Ovary (tissue), 3 donors: ENCODE measurements at regions not wholly inside any gene's neighbourhood (a gene's known extent, or its start where the extent isn't known, plus 50 kb on each side); places are given as distances from the start of the nearest gene placed in this dataset.

Experiments
- CTCF ChIP-seq, 3 donors: fragments of 450-650 bp in 2 of 3; fragments of 200-600 bp in 1 of 3; IDR thresholded peaks; one replicate each; pipeline versions ENCODE4 v1.5.1 to v1.8.0; 2016 to 2022; ENCODE audit warnings: antibody characterized with exemption in 3 of 3, mild to moderate bottlenecking in 1 of 3
- EP300 ChIP-seq: sonication (generic); formaldehyde crosslinking; IDR thresholded peaks from one replicate; pipeline ENCODE4 v1.6.1; 2017; ENCODE audit warnings: antibody characterized with exemption
- POLR2A ChIP-seq: fragments of 450-650 bp; IDR thresholded peaks from one replicate; pipeline ENCODE4 v1.6.1; 2017; ENCODE audit warnings: antibody characterized with exemption, mild to moderate bottlenecking, moderate library complexity
- donor health status: DM: no; HTN: no; CAD: no.

- TF ChIP-seq CTCF (IDR thresholded peaks at IDR 0.05) (no peak), POLR2A (no peak), EP300 (no peak)
Measured at GRCh38 chr5:145588558-145588957, 246.6 kb downstream of the PRELID2 start.
